ENCODE measurements at regions not wholly inside any gene's neighbourhood (a gene's known extent, or its start where the extent isn't known, plus 50 kb on each side); places are given as distances from the start of the nearest gene placed in this dataset.

DNA sequence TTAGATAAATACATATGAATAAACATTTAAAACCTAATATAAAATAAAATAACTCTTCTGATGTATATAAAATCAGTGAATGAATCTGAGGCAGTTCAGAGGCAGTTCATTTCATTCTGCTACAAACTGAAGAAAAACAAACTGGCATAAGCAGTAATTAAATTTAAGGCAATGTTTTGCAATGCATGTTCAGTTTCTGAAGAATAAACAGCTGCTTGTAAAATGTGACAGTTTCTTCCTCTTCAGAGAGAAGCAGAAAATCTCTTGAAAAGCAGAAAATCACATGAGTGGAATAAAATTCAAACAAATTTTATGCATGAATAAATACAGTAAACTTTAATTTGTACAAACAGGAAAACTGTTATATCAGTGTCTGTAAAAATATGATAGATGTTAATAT is 643.7 kb downstream of the KCNT2 start:
- H3K4me1 Mint-ChIP-seq = no peaks in the 10 kb centered on the region
- no peak overlapping the region for H3K4me3 Mint-ChIP-seq
- H3K27ac Mint-ChIP-seq = no peak overlapping the region
- H3K9me3 Mint-ChIP-seq = no peaks in the 10 kb centered on the region
- TF ChIP-seq, protein P1, sequence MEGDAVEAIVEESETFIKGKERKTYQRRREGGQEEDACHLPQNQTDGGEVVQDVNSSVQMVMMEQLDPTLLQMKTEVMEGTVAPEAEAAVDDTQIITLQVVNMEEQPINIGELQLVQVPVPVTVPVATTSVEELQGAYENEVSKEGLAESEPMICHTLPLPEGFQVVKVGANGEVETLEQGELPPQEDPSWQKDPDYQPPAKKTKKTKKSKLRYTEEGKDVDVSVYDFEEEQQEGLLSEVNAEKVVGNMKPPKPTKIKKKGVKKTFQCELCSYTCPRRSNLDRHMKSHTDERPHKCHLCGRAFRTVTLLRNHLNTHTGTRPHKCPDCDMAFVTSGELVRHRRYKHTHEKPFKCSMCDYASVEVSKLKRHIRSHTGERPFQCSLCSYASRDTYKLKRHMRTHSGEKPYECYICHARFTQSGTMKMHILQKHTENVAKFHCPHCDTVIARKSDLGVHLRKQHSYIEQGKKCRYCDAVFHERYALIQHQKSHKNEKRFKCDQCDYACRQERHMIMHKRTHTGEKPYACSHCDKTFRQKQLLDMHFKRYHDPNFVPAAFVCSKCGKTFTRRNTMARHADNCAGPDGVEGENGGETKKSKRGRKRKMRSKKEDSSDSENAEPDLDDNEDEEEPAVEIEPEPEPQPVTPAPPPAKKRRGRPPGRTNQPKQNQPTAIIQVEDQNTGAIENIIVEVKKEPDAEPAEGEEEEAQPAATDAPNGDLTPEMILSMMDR (IDR thresholded peaks at IDR 0.05) = no peak
- DNase-seq = no peak
- no peaks in the 10 kb centered on the region for H3K27me3 Mint-ChIP-seq (ENCODE audit: low read depth, poor library complexity)
- no peaks in the 10 kb centered on the region for H3K36me3 Mint-ChIP-seq (ENCODE audit: low read depth)

GRCh38 chr1:195962051-195962450 is 646.2 kb downstream of the KCNT2 start:
- no peak for DNase-seq
- H3K27me3 Mint-ChIP-seq (ENCODE audit: low read depth, poor library complexity) = no peaks in the 10 kb centered on the region
- no peak overlapping the region for H3K4me3 Mint-ChIP-seq
- no peak overlapping the region for H3K27ac Mint-ChIP-seq
- H3K36me3 Mint-ChIP-seq (ENCODE audit: low read depth) = no peaks in the 10 kb centered on the region
- no peaks in the 10 kb centered on the region for H3K9me3 Mint-ChIP-seq
- TF ChIP-seq, protein P1 (IDR thresholded peaks at IDR 0.05) = no peak
- no peaks in the 10 kb centered on the region for H3K4me1 Mint-ChIP-seq

DNA sequence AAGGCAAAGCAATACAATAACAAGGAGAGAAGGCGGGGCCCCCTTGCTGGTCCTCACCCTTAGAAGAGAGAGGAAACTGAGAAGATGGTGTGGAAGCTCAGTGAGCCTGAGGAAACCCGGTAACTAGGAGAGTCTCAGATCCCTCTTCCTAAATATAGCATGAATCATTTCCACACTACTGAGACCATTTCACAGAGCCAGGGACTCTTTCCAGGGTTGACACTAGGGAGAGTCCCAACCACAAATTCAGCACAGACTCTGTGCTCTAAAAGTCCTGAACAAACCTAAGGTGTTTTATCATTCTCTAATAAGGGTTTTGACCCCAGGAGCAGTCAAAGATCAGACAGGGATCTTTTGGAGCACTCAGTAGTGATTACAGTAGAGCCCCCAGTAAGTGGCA is 647.7 kb downstream of the KCNT2 start:
- H3K27ac Mint-ChIP-seq = peak overlapping the region; percentile 2
- no peak overlapping the region for H3K4me3 Mint-ChIP-seq
- H3K4me1 Mint-ChIP-seq = no peaks in the 10 kb centered on the region
- no peaks in the 10 kb centered on the region for H3K36me3 Mint-ChIP-seq (ENCODE audit: low read depth)
- no peaks in the 10 kb centered on the region for H3K9me3 Mint-ChIP-seq
- TF ChIP-seq, protein P1 (IDR thresholded peaks at IDR 0.05) = no peak
- no peaks in the 10 kb centered on the region for H3K27me3 Mint-ChIP-seq (ENCODE audit: low read depth, poor library complexity)
- DNase-seq = no peak

DNA sequence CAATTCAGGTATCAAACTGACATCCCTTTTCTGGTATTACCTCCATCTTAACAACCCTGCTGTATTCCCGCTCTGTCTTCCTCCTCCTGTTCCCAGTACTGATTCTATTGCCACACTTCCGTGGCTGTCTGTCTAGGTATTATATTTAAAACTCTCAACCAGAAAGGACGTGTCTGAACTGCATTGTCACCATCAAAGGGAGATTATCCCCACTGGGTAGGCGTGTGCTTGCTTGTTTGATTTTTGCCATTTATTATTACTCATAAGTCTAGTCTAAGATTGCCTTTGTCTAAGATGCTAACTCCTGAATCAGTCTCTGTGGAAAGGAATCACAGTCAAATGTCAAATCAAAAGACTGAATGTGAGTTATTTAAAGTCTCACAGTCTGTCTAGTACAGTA is 650.1 kb downstream of the KCNT2 start:
- TF ChIP-seq, protein P1 (IDR thresholded peaks at IDR 0.05) = no peak
- H3K27ac Mint-ChIP-seq = no peak overlapping the region
- no peaks in the 10 kb centered on the region for H3K4me1 Mint-ChIP-seq
- no peak overlapping the region for H3K4me3 Mint-ChIP-seq
- no peak for DNase-seq
- H3K36me3 Mint-ChIP-seq (ENCODE audit: low read depth) = no peaks in the 10 kb centered on the region
- H3K27me3 Mint-ChIP-seq (ENCODE audit: low read depth, poor library complexity) = no peaks in the 10 kb centered on the region
- H3K9me3 Mint-ChIP-seq = no peaks in the 10 kb centered on the region

- no peaks in the 10 kb centered on the region for H3K9me3 Mint-ChIP-seq
- TF ChIP-seq, protein P1 (IDR thresholded peaks at IDR 0.05) = no peak
- no peak overlapping the region for H3K4me3 Mint-ChIP-seq
- no peaks in the 10 kb centered on the region for H3K4me1 Mint-ChIP-seq
- H3K27me3 Mint-ChIP-seq (ENCODE audit: low read depth, poor library complexity) = no peaks in the 10 kb centered on the region
- DNase-seq = no peak
- H3K36me3 Mint-ChIP-seq (ENCODE audit: low read depth) = no peaks in the 10 kb centered on the region
- H3K27ac Mint-ChIP-seq = no peak overlapping the region
Observed at GRCh38 chr1:195956845-195957244, 651.4 kb downstream of the KCNT2 start.

DNA sequence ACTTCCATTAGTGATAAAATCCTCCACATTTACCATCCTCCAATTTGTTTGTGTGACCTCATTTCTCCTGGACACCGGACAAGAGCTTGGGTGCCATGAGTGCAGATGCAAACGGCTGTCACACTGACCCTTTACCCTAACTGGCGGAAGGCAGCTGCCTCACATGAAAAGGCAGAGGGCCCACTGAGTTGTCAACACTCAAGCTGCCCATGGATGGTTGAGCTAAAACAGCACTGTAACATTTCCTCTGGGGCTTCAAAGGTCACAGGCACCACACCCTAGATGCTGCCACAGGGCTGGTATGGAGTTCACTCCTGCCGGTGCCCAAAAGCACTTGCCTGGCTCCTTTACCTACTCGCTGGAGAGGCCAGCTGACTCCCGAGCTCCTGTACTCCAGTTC is 653.4 kb downstream of the KCNT2 start:
- TF ChIP-seq, protein P1 (IDR thresholded peaks at IDR 0.05) = no peak
- no peak overlapping the region for H3K27ac Mint-ChIP-seq

More for the DNA sequence above, 653.4 kb downstream of the KCNT2 start:
- H3K9me3 Mint-ChIP-seq = no peaks in the 10 kb centered on the region
- no peak overlapping the region for H3K4me3 Mint-ChIP-seq
- no peaks in the 10 kb centered on the region for H3K36me3 Mint-ChIP-seq (ENCODE audit: low read depth)
- H3K4me1 Mint-ChIP-seq = no peaks in the 10 kb centered on the region
- no peak for DNase-seq
- no peaks in the 10 kb centered on the region for H3K27me3 Mint-ChIP-seq (ENCODE audit: low read depth, poor library complexity)
